ENCODE measurements at regions not wholly inside any gene's neighbourhood (a gene's known extent, or its start where the extent isn't known, plus 50 kb on each side); places are given as distances from the start of the nearest gene placed in this dataset.

GRCh38 chr6:1494671-1495070, 105.3 kb downstream of the FOXF2 start:
- WGBS (ENCODE audit: low lambda C conversion rate, missing lambda C conversion rate): 90% methylated on average over 9 of the region's 9 CpGs
- Histone ChIP-seq H3K79me2 (no peaks in the 10 kb centered on the region), H3K36me3 (replicated peaks; ENCODE audit: insufficient read depth, low read depth) (no peaks in the 10 kb centered on the region), H3K27ac (no peak overlapping the region), H3K4me3 (no peak overlapping the region), H3K9me3 (ENCODE audit: low read depth) (no peaks in the 10 kb centered on the region), H3K4me2 (no peak overlapping the region), H3K27me3 (no peaks in the 10 kb centered on the region), H2AFZ (no peak overlapping the region), H3K4me1 (ENCODE audit: insufficient read depth) (no peaks in the 10 kb centered on the region), H4K20me1 (ENCODE audit: insufficient read depth, poor library complexity, severe bottlenecking) (no peaks in the 10 kb centered on the region), H3K9me2 (replicated peaks; ENCODE audit: insufficient read depth) (no peaks in the 10 kb centered on the region)
- no peak for DNase-seq (ENCODE audit: low spot score)
- TF ChIP-seq CTCF (IDR thresholded peaks at IDR 0.05; ENCODE audit: poor library complexity) (no peak), EZH2phosphoT487 (IDR thresholded peaks at IDR 0.05; ENCODE audit: low read depth, severe bottlenecking, unreplicated experiment) (no peak), EZH2 (IDR thresholded peaks at IDR 0.05; ENCODE audit: borderline replicate concordance) (no peak)

- Histone ChIP-seq H3K9me2 (replicated peaks; ENCODE audit: insufficient read depth) (no peaks in the 10 kb centered on the region), H4K20me1 (ENCODE audit: insufficient read depth, poor library complexity, severe bottlenecking) (no peaks in the 10 kb centered on the region), H3K27ac (no peak overlapping the region), H2AFZ (no peak overlapping the region), H3K4me3 (no peak overlapping the region), H3K79me2 (no peaks in the 10 kb centered on the region), H3K27me3 (no peaks in the 10 kb centered on the region), H3K4me2 (no peak overlapping the region), H3K9me3 (ENCODE audit: low read depth) (no peaks in the 10 kb centered on the region), H3K4me1 (ENCODE audit: insufficient read depth) (no peaks in the 10 kb centered on the region), H3K36me3 (replicated peaks; ENCODE audit: insufficient read depth, low read depth) (no peaks in the 10 kb centered on the region)
- no peak for TF ChIP-seq EZH2phosphoT487 (IDR thresholded peaks at IDR 0.05; ENCODE audit: low read depth, severe bottlenecking, unreplicated experiment)
- TF ChIP-seq CTCF (IDR thresholded peaks at IDR 0.05; ENCODE audit: poor library complexity): no peak
- TF ChIP-seq EZH2 (IDR thresholded peaks at IDR 0.05; ENCODE audit: borderline replicate concordance): no peak
- WGBS (ENCODE audit: low lambda C conversion rate, missing lambda C conversion rate): 75% methylated on average over 4 of the region's 4 CpGs
- DNase-seq (ENCODE audit: low spot score): no peak
Observed at GRCh38 chr6:1495344-1495743, 106.0 kb downstream of the FOXF2 start.

- no peaks in the 10 kb centered on the region for H3K79me2 ChIP-seq
- no peak for TF ChIP-seq EZH2 (IDR thresholded peaks at IDR 0.05; ENCODE audit: borderline replicate concordance)
- no peak for TF ChIP-seq EZH2phosphoT487 (IDR thresholded peaks at IDR 0.05; ENCODE audit: low read depth, severe bottlenecking, unreplicated experiment)
- TF ChIP-seq CTCF (IDR thresholded peaks at IDR 0.05; ENCODE audit: poor library complexity): no peak
- H3K36me3 ChIP-seq (replicated peaks; ENCODE audit: insufficient read depth, low read depth): no peaks in the 10 kb centered on the region
- H2AFZ ChIP-seq: no peak overlapping the region
- H3K4me2 ChIP-seq: no peak overlapping the region
- WGBS (ENCODE audit: low lambda C conversion rate, missing lambda C conversion rate): 89% methylated on average over 5 of the region's 5 CpGs
- H4K20me1 ChIP-seq (ENCODE audit: insufficient read depth, poor library complexity, severe bottlenecking): no peaks in the 10 kb centered on the region
- H3K9me2 ChIP-seq (replicated peaks; ENCODE audit: insufficient read depth): no peaks in the 10 kb centered on the region
- no peak overlapping the region for H3K27ac ChIP-seq
- no peaks in the 10 kb centered on the region for H3K4me1 ChIP-seq (ENCODE audit: insufficient read depth)
- H3K9me3 ChIP-seq (ENCODE audit: low read depth): no peaks in the 10 kb centered on the region
- H3K27me3 ChIP-seq: no peaks in the 10 kb centered on the region
- no peak for DNase-seq (ENCODE audit: low spot score)
- no peak overlapping the region for H3K4me3 ChIP-seq
Observed at GRCh38 chr6:1496092-1496491, 106.7 kb downstream of the FOXF2 start.
